Gastroesophageal sphincter (tissue), 4 donors: ENCODE measurements at regions not wholly inside any gene's neighbourhood (a gene's known extent, or its start where the extent isn't known, plus 50 kb on each side); places are given as distances from the start of the nearest gene placed in this dataset.

Experiments
- ATAC-seq: fragments of 150-250 bp; one replicate; pipeline ENCODE4 v1.9.1; 2016; ENCODE audit warnings: mild to moderate bottlenecking, moderate library complexity
- H3K27ac ChIP-seq, 4 donors: fragments of 200-600 bp; sonication (generic) in 3 of 4; 1 replicate in 3 of 4; 2 replicates in 1 of 4; pipeline ENCODE4 v1.5.1; 2016 to 2019
- H3K27me3 ChIP-seq: fragments of 200-600 bp; sonication (generic); one replicate; pipeline ENCODE4 v1.5.1; 2019
- H3K36me3 ChIP-seq, 2 donors: fragments of 200-600 bp; sonication (generic); one replicate each; pipeline ENCODE4 v1.5.1; 2019; ENCODE audit warnings: control low read depth in 1 of 2
- H3K4me1 ChIP-seq, 3 donors: fragments of 200-600 bp; sonication (generic); 1 replicate in 2 of 3; 2 replicates in 1 of 3; pipeline ENCODE4 v1.5.1; 2016 to 2019; ENCODE audit warnings: control low read depth in 2 of 3
- H3K4me3 ChIP-seq, 2 donors: fragments of 200-600 bp; sonication (generic); one replicate each; pipeline ENCODE4 v1.5.1; 2019; ENCODE audit warnings: mild to moderate bottlenecking in 1 of 2, moderate library complexity in 1 of 2
- H3K9me3 ChIP-seq, 3 donors: fragments of 200-600 bp; sonication (generic); one replicate each; pipeline ENCODE4 v1.5.1; 2017 to 2019; ENCODE audit warnings: control low read depth in 2 of 3
- CTCF ChIP-seq, 4 experiments: fragments of 200-600 bp in 2 of 4; fragments of 450-650 bp in 2 of 4; sonication (generic) in 1 of 4; IDR thresholded peaks; one replicate each; pipeline ENCODE4 v1.5.1; 2017 to 2019; ENCODE audit warnings: antibody characterized with exemption in 4 of 4, mild to moderate bottlenecking in 2 of 4, moderate library complexity in 2 of 4
- EP300 ChIP-seq: sonication (generic); formaldehyde crosslinking; IDR thresholded peaks from one replicate; pipeline ENCODE4 v1.6.1; 2017; ENCODE audit warnings: antibody characterized with exemption, mild to moderate bottlenecking
- POLR2A ChIP-seq, 2 donors: fragments of 450-650 bp; IDR thresholded peaks; one replicate each; pipeline ENCODE4 v1.6.1; 2017; ENCODE audit warnings: antibody characterized with exemption in 2 of 2, mild to moderate bottlenecking in 2 of 2, moderate library complexity in 1 of 2
- POLR2AphosphoS5 ChIP-seq: sonication (generic); formaldehyde crosslinking; IDR thresholded peaks from one replicate; pipeline ENCODE4 v1.6.1; 2017; ENCODE audit warnings: antibody characterized with exemption
- WGBS, 2 donors: methylation state at CpG; one replicate each; pipeline ENCODE4 v1.1.5; 2018; ENCODE audit warnings: low coverage in 1 of 2; 5-methylcytosine and 5-hydroxymethylcytosine counted together

GRCh38 chr1:199774433-199775089 is 252.9 kb upstream of the NR5A2 start:
- no peak overlapping the region for H3K4me3 ChIP-seq
- 27 to 29% methylated on average over 1 of the region's 1 CpG for WGBS, 2 donors
- H3K4me1 ChIP-seq, result no peaks in the 10 kb centered on the region
- TF ChIP-seq EP300, result no peak
- TF ChIP-seq POLR2AphosphoS5, result no peak
- TF ChIP-seq CTCF (IDR thresholded peaks at IDR 0.05), result no peak
- no peak for TF ChIP-seq POLR2A (IDR thresholded peaks at IDR 0.05)
- no peaks in the 10 kb centered on the region for H3K9me3 ChIP-seq
- no peaks in the 10 kb centered on the region for H3K27me3 ChIP-seq
- H3K36me3 ChIP-seq, result no peaks in the 10 kb centered on the region
- H3K27ac ChIP-seq, result no peak overlapping the region
- ATAC-seq, result no peak

DNA sequence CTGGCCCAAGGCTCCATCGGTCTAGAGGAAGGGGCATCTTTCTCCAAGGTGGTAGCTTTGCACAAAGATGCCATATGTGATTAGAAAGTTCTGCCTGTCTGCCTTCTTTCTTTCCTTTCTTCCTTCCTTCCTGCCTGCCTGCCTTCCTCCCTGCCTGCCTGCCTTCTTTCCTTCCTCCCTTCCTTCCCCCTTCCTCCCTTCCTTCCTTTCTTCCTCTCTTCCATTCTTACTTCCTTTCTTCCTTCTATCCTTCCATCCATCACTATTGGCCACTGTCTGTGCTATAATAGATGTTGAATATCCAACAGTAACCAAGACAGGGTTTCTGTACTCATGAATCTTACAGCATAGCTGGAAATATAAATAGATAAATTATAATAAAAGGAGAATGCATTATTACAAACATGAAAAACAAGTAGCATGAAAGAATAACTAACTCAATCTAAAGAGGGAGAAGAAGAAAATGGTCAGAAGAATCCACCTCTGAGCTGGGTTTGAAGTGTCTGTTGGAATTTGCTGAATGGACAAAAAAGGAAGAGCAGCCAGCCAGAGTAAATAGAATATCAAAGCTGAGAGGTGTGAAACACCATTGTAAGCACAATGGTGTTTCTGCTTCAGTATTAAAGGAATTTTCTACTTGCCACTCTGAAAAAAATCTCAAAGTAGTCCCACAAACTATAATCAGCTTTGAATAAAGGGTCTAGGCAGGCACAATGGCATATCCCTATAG is 250.6 kb upstream of the NR5A2 start:
- H3K36me3 ChIP-seq, result no peaks in the 10 kb centered on the region

DNA sequence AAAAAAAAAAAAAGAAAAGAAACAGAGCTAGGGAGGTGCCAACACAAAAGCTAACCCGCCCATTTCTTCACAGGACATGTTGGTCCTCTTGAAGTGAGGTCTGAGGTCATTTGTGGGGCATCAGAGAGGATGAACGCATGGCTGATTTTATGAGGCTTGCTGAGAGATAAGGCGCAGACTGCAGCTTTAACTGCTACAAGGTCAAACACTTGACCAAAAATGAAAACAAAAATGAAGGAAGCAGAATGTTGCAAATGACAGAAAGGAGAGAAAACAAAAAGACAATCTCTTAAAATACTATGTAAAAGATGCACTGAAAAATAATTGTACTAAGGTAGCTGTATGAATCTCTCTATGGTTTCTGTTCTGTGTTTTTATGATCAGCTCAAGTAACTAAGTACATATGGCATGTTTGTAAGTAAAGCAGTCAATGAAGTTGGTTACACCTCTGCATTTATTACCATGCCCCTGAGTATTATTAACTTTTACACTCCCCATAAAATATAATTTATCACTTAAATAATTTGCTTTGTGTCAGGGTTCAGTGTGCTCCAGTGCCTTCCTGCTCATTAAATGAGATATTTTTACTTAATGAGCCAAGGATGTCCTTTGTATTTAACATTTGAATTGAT is 249.1 kb upstream of the NR5A2 start:
- Histone ChIP-seq H3K36me3 (no peaks in the 10 kb centered on the region), H3K27ac (no peak overlapping the region), H3K4me1 (no peaks in the 10 kb centered on the region), H3K27me3 (no peaks in the 10 kb centered on the region), H3K9me3 (no peaks in the 10 kb centered on the region), H3K4me3 (no peak overlapping the region)
- TF ChIP-seq EP300, result no peak
- TF ChIP-seq CTCF (IDR thresholded peaks at IDR 0.05), result no peak
- no peak for TF ChIP-seq POLR2AphosphoS5
- no peak for TF ChIP-seq POLR2A (IDR thresholded peaks at IDR 0.05)
- no peak for ATAC-seq
- WGBS, 2 donors, result 60 to 77% methylated on average over 2 to 3 of the region's 3 CpGs

More for the DNA sequence above, 250.6 kb upstream of the NR5A2 start:
- Histone ChIP-seq H3K9me3 (no peaks in the 10 kb centered on the region), H3K4me3 (no peak overlapping the region), H3K4me1 (no peaks in the 10 kb centered on the region), H3K27ac (no peak overlapping the region), H3K27me3 (no peaks in the 10 kb centered on the region)
- 91 to 100% methylated on average over 1 of the region's 1 CpG for WGBS, 2 donors
- TF ChIP-seq CTCF (IDR thresholded peaks at IDR 0.05) (no peak), EP300 (no peak), POLR2AphosphoS5 (no peak), POLR2A (IDR thresholded peaks at IDR 0.05) (no peak)
- ATAC-seq, result no peak

- no peak overlapping the region for H3K4me3 ChIP-seq
- no peak overlapping the region for H3K27ac ChIP-seq
- WGBS, 2 donors, result 82 to 86% methylated on average over 5 of the region's 5 CpGs
- H3K4me1 ChIP-seq, result no peaks in the 10 kb centered on the region
- no peaks in the 10 kb centered on the region for H3K36me3 ChIP-seq
- no peaks in the 10 kb centered on the region for H3K9me3 ChIP-seq
- no peaks in the 10 kb centered on the region for H3K27me3 ChIP-seq
- no peak for ATAC-seq
- TF ChIP-seq POLR2A (IDR thresholded peaks at IDR 0.05) (no peak), EP300 (no peak), POLR2AphosphoS5 (no peak), CTCF (IDR thresholded peaks at IDR 0.05) (no peak)
Observed at GRCh38 chr1:199780091-199780490, 247.4 kb upstream of the NR5A2 start.
